Neural cell (in vitro differentiated cells): ENCODE measurements at regions not wholly inside any gene's neighbourhood (a gene's known extent, or its start where the extent isn't known, plus 50 kb on each side); places are given as distances from the start of the nearest gene placed in this dataset.

Experiments
- H2AFZ ChIP-seq: fragments of 200-600, 300-800 bp; sonication (generic), shearing (Covaris generic); 2 replicates; pipeline ENCODE4 v1.6.0; 2014; ENCODE audit warnings: low read depth, mild to moderate bottlenecking, antibody characterized with exemption, low read length, moderate library complexity
- H3F3A ChIP-seq: fragments of 200-600 bp; shearing (Covaris generic); 2 replicates; pipeline ENCODE4 v1.6.1; 2016; ENCODE audit warnings: mild to moderate bottlenecking, moderate library complexity, mixed read lengths, antibody characterized with exemption, low read length; ENCODE audit not compliant: insufficient read depth, poor library complexity, severe bottlenecking
- H3K27ac ChIP-seq: fragments of 200-600, 300-800 bp; sonication (generic), shearing (Covaris generic); 2 replicates; pipeline ENCODE4 v1.5.1; 2014; ENCODE audit warnings: mild to moderate bottlenecking, low read length, moderate library complexity
- H3K27me3 ChIP-seq: fragments of 300-800, 200-600 bp; sonication (generic), shearing (Covaris generic); 2 replicates; pipeline ENCODE4 v1.6.0; 2014; ENCODE audit warnings: mild to moderate bottlenecking, low read depth, low read length, moderate library complexity; ENCODE audit not compliant: insufficient read depth
- H3K36me3 ChIP-seq: fragments of 300-800, 200-600 bp; sonication (generic), shearing (Covaris generic); 2 replicates; pipeline ENCODE4 v1.5.1; 2014; ENCODE audit warnings: mild to moderate bottlenecking, antibody characterized with exemption, low read length, moderate library complexity; ENCODE audit not compliant: insufficient read depth
- H3K4me2 ChIP-seq: fragments of 300-800, 200-600 bp; sonication (generic), shearing (Covaris generic); 2 replicates; pipeline ENCODE4 v1.6.0; 2014; ENCODE audit warnings: mild to moderate bottlenecking, low read length
- H3K4me3 ChIP-seq: fragments of 300-800, 200-600 bp; sonication (generic), shearing (Covaris generic); 2 replicates; pipeline ENCODE4 v1.5.1; 2014; ENCODE audit warnings: mild to moderate bottlenecking, low read length, moderate library complexity
- H3K79me2 ChIP-seq: fragments of 200-600 bp; shearing (Covaris generic); replicated peaks from 2 replicates; pipeline ENCODE4 v1.6.0; 2014; ENCODE audit warnings: mild to moderate bottlenecking, low read length, moderate library complexity; ENCODE audit not compliant: insufficient read depth
- H3K9ac ChIP-seq: fragments of 300-800, 200-600 bp; sonication (generic), shearing (Covaris generic); 2 replicates; pipeline ENCODE4 v1.6.1; 2016; ENCODE audit warnings: mild to moderate bottlenecking, low read length, mixed read lengths
- H3K9me2 ChIP-seq: fragments of 200-600 bp; shearing (Covaris generic); 2 replicates; pipeline ENCODE4 v1.6.1; 2016; ENCODE audit warnings: mild to moderate bottlenecking, low read length, mixed read lengths; ENCODE audit not compliant: insufficient read depth
- H3K9me3 ChIP-seq: fragments of 200-600, 300-800 bp; sonication (generic), shearing (Covaris generic); 2 replicates; pipeline ENCODE4 v1.6.1; 2016; ENCODE audit warnings: mild to moderate bottlenecking, mixed run types, low read length, moderate library complexity, mixed read lengths
- H4K20me1 ChIP-seq: fragments of 200-600 bp; shearing (Covaris generic); 2 replicates; pipeline ENCODE4 v1.6.1; 2016; ENCODE audit warnings: mild to moderate bottlenecking, mixed run types; ENCODE audit not compliant: insufficient read depth
- EP300 ChIP-seq: fragments of 450-650 bp; conservative IDR thresholded peaks from 2 replicates; pipeline ENCODE4 v1.6.1; 2014; ENCODE audit warnings: antibody characterized with exemption, mild to moderate bottlenecking, moderate library complexity; ENCODE audit not compliant: poor library complexity, severe bottlenecking
- EZH2 ChIP-seq: fragments of 200-600, 300-800 bp; shearing (Covaris generic), sonication (generic); IDR thresholded peaks from 2 replicates; pipeline ENCODE4 v1.6.1; 2014; ENCODE audit warnings: antibody characterized with exemption, low read length, borderline replicate concordance, mild to moderate bottlenecking; ENCODE audit not compliant: insufficient read depth, poor library complexity, severe bottlenecking
- MXI1 ChIP-seq: fragments of 450-650 bp; conservative IDR thresholded peaks from 2 replicates; pipeline ENCODE4 v1.6.1; 2014; ENCODE audit warnings: antibody characterized with exemption, mild to moderate bottlenecking; ENCODE audit not compliant: poor library complexity, severe bottlenecking
- POLR2AphosphoS5 ChIP-seq: IDR thresholded peaks from 2 replicates; pipeline ENCODE4 v1.6.1; 2012
- RAD21 ChIP-seq: fragments of 450-650 bp; conservative IDR thresholded peaks from 2 replicates; pipeline ENCODE4 v1.6.1; 2014; ENCODE audit warnings: antibody characterized with exemption, mild to moderate bottlenecking, moderate library complexity
- SMC3 ChIP-seq: fragments of 450-650 bp; conservative IDR thresholded peaks from 2 replicates; pipeline ENCODE4 v1.6.1; 2014; ENCODE audit warnings: antibody characterized with exemption, mild to moderate bottlenecking, moderate library complexity; ENCODE audit not compliant: poor library complexity
- TAF1 ChIP-seq: IDR thresholded peaks from 2 replicates; pipeline ENCODE4 v1.6.1; 2012; ENCODE audit warnings: low read depth
- TF ChIP-seq, protein P1 (sequence below): IDR thresholded peaks from 2 replicates; pipeline ENCODE4 v1.6.1; 2012; ENCODE audit warnings: borderline replicate concordance
- TF ChIP-seq, protein P2 (sequence below): fragments of 450-650 bp; IDR thresholded peaks from 2 replicates; pipeline ENCODE4 v1.5.1; 2014; ENCODE audit warnings: antibody characterized with exemption, mild to moderate bottlenecking, moderate library complexity; ENCODE audit not compliant: poor library complexity, severe bottlenecking

DNA sequence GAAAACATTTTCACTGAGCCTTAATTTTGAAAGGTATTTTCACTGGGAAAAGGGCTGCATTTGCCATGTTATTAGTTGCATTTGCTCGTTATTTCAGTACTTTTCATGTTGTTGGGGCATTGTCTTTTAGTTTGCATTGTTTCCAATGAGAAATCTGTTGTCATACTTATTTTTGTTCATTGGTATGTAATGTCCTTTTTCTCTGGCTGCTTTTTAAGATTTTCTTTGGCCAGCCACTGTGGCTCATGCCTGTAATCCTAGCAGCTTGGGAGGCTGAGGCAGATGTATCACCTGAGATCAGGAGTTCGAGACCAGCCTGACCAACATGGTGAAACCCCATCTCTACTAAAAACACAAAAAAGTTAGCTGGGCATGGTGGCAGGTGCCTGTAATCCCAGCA is 379.9 kb downstream of the SAMD5 start:
- H3K79me2 ChIP-seq = no peaks in the 10 kb centered on the region
- no peak overlapping the region for H3K9ac ChIP-seq
- no peak overlapping the region for H3K4me2 ChIP-seq
- H4K20me1 ChIP-seq = no peaks in the 10 kb centered on the region
- H3K9me3 ChIP-seq = no peaks in the 10 kb centered on the region
- no peak overlapping the region for H2AFZ ChIP-seq
- H3K9me2 ChIP-seq = no peaks in the 10 kb centered on the region
- no peak overlapping the region for H3K4me3 ChIP-seq
- H3K27me3 ChIP-seq = no peaks in the 10 kb centered on the region
- TF ChIP-seq, protein P1, sequence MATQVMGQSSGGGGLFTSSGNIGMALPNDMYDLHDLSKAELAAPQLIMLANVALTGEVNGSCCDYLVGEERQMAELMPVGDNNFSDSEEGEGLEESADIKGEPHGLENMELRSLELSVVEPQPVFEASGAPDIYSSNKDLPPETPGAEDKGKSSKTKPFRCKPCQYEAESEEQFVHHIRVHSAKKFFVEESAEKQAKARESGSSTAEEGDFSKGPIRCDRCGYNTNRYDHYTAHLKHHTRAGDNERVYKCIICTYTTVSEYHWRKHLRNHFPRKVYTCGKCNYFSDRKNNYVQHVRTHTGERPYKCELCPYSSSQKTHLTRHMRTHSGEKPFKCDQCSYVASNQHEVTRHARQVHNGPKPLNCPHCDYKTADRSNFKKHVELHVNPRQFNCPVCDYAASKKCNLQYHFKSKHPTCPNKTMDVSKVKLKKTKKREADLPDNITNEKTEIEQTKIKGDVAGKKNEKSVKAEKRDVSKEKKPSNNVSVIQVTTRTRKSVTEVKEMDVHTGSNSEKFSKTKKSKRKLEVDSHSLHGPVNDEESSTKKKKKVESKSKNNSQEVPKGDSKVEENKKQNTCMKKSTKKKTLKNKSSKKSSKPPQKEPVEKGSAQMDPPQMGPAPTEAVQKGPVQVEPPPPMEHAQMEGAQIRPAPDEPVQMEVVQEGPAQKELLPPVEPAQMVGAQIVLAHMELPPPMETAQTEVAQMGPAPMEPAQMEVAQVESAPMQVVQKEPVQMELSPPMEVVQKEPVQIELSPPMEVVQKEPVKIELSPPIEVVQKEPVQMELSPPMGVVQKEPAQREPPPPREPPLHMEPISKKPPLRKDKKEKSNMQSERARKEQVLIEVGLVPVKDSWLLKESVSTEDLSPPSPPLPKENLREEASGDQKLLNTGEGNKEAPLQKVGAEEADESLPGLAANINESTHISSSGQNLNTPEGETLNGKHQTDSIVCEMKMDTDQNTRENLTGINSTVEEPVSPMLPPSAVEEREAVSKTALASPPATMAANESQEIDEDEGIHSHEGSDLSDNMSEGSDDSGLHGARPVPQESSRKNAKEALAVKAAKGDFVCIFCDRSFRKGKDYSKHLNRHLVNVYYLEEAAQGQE = no peak
- TF ChIP-seq EZH2 (no peak), RAD21 (no peak)
- no peak overlapping the region for H3K27ac ChIP-seq
- H3F3A ChIP-seq = no peaks in the 10 kb centered on the region
- H3K36me3 ChIP-seq = no peaks in the 10 kb centered on the region

DNA sequence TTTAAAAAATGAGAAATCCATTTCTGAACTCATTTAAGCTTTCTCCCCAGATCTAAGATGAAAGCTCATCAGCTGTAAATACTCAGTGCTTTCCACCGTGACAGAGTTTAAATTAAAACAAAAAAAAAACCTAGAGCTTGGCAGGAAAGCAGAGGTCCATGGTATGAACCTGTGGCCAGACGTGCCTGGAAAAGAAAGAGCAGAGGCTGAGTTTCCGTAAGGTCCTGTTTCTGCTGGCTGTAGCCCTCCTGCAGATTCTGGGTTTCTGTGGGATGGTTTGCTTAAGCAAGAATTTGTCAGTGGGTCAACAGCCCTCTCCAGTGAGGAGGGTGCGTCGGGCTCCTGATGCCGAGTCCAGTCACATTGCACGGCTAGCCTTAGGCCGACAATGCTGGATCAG is 383.2 kb downstream of the SAMD5 start:
- Histone ChIP-seq H3K9me2 (no peaks in the 10 kb centered on the region), H3K27me3 (no peaks in the 10 kb centered on the region), H3K27ac (no peak overlapping the region), H3K9ac (no peak overlapping the region), H4K20me1 (no peaks in the 10 kb centered on the region), H3K36me3 (no peaks in the 10 kb centered on the region), H2AFZ (no peak overlapping the region), H3K4me3 (no peak overlapping the region), H3K9me3 (no peaks in the 10 kb centered on the region), H3F3A (no peaks in the 10 kb centered on the region), H3K4me2 (no peak overlapping the region), H3K79me2 (no peaks in the 10 kb centered on the region)
- TF ChIP-seq, protein P2, sequence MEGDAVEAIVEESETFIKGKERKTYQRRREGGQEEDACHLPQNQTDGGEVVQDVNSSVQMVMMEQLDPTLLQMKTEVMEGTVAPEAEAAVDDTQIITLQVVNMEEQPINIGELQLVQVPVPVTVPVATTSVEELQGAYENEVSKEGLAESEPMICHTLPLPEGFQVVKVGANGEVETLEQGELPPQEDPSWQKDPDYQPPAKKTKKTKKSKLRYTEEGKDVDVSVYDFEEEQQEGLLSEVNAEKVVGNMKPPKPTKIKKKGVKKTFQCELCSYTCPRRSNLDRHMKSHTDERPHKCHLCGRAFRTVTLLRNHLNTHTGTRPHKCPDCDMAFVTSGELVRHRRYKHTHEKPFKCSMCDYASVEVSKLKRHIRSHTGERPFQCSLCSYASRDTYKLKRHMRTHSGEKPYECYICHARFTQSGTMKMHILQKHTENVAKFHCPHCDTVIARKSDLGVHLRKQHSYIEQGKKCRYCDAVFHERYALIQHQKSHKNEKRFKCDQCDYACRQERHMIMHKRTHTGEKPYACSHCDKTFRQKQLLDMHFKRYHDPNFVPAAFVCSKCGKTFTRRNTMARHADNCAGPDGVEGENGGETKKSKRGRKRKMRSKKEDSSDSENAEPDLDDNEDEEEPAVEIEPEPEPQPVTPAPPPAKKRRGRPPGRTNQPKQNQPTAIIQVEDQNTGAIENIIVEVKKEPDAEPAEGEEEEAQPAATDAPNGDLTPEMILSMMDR = no peak
- TF ChIP-seq TAF1 = no peak
- no peak for TF ChIP-seq EZH2
- no peak for TF ChIP-seq SMC3
- TF ChIP-seq, protein P1 = no peak
- no peak for TF ChIP-seq EP300
- no peak for TF ChIP-seq RAD21
- no peak for TF ChIP-seq MXI1
- no peak for TF ChIP-seq POLR2AphosphoS5
